Hematopoietic multipotent progenitor cell (in vitro differentiated cells): ENCODE measurements at regions not wholly inside any gene's neighbourhood (a gene's known extent, or its start where the extent isn't known, plus 50 kb on each side); places are given as distances from the start of the nearest gene placed in this dataset.

ENCODE experiments used
- DNase-seq, 3 donors: peaks; one replicate each; pipeline ENCODE4 v3.0.0-alpha.2; 2011 to 2015; ENCODE audit warnings: low read depth in 2 of 3, low spot score in 2 of 3

DNA sequence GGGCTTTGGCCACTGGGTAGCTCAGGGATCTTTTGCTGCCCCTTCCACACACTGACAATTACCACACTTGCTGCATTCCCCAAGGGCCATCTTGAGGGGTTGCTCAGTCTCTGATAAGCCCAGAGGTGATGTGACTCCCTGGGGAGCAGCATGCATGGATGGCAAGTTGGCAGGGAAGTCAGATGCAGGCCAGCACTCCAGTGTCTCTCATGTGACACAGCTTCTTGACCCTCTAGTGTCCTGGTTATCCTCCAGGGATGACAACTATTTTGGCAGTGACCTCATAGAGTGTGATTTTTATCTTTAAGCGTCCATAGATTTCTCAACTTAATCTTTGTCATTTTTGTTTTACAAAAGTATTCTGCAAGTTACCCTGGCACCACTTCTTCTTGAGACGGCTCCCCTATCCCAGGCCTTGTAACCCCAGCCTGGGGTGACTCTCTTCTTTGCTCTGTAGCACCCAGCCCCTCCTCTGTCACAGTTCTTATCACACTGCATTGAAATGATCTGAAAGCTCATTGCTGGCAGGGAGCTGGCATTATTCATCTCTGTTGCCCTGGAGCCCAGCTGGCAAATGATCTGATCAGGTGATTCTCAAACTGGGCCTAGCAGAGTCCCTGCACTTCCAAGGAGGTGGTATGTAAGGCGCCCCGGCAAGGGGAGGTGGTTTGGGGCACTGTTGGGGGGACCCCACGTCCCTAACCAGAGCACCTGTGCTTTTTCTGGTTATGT is 72.6 kb downstream of the TENT5C start:
- DNase-seq = no peak

DNA sequence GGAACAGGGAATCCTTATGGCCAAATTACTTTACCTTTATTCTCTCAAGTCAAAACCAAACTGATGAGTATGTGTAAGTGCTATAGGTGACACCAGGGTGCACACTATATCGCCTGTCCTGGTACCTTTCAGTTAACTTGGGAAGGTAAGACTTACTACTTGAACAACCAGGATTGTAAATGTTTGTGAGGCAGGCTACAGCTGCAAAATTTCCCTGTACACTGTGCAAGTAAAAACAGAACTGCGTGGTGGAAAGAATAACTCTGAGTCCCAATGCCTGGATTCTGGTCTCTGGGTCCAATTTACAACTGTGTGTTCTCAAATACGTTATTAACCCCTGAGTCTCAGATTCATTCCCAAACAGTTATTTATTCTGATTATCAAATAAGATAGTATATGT is 73.5 kb downstream of the TENT5C start:
- no peak for DNase-seq

DNA sequence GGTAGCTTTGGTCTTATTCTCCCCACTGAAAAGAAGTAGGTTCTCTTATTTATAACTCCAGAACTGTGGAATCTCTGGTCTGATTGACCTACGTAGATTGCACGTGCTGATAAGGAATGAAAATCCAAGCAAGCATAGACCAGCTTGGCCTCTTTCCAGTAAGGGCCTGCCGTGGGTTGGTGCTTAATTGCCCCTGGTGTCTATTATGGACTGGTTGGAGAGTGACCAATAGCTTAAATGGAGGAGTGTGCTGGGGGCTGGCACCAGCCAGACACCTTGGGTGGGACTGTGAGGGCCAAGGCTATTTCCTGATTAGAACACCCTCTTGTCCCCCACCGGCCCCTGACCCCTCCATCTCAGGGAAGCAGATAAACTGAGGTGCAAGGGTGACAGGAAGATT is 74.0 kb downstream of the TENT5C start:
- no peak for DNase-seq

DNA sequence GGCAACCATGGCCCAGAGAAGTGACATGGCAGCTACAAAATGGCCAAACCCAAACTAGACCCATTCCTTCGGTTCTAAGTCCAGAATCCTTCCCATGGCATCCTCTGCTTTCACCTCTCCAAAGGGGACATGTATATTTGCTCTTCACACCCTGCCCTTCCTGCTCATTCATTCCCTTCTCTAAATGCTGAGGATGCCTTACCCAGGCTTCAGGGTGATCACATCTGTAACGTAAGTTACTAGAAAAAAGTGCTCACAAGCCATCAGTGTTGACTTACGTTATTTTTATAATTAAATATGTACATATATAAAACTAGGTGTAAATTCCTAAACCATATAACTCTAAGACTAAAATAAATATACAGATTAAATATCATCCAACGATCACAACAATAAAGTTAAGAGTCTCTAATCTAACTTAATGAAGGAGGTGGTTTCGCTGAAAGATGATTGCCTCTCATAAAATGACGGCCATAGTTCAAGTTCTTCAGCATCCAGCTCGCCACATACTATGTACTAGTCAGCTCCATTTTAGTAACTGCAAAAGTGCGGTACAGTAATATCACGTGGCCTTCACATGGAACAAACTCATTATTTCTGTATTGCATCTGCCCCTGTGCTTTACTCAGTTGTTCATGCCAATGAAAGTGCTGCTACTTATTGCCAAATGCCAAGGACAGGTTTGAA is 74.6 kb downstream of the TENT5C start:
- no peak for DNase-seq

DNA sequence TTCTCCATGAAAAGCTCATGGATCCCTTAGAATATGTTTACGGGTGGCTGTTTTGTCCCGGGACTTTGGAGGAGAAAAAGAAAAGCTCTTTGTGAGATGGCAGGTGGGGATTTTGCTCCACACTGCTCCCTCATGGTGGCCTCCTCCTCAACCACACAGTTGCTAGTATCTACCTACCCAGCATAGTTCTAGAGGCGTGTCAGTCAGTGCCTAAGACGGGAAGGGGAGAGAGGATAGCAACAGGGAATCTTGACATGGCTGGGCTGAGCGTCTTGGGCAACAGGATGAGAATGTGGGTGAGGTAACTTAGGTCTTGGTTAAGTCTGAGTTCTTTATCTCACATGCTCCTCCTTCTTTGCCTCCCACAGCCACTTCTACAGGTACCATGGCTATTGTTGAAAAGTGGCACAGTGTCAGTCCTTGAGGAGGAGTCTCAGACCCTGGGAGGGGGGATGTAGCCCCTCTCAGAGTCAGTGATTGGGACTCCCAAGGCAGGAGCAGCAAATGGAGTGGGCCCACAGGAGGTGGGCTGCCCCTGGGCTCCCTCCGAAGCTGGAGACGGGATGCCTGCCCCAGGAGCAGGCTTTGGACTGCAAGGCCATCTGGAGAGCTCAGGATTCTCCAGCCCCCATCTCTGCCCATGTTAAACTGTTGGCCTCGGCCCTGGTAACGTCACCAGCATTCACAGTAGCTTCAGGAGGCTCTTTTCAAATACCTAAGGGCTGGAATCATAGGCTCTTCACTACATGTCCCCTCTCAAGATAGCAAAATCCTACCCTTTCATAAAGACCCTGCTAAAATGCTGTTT is 75.4 kb downstream of the TENT5C start:
- DNase-seq = no peak

DNA sequence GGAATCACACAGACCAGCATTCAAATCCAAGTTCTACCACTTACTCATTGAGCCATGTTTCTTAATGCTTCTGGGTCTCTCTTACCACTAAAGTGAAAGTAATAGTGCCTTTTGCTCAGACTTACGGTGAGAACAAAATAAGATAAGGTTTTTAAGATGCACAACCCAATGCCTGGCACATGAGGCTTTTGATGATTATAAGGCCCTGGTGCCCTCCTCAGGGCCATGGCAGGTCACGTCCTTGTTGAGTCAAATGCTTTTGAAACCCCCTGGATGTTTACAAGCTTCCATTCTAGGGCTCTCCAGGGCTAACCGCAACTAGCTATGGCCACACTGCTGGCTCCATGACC is 76.0 kb downstream of the TENT5C start:
- no peak for DNase-seq

DNA sequence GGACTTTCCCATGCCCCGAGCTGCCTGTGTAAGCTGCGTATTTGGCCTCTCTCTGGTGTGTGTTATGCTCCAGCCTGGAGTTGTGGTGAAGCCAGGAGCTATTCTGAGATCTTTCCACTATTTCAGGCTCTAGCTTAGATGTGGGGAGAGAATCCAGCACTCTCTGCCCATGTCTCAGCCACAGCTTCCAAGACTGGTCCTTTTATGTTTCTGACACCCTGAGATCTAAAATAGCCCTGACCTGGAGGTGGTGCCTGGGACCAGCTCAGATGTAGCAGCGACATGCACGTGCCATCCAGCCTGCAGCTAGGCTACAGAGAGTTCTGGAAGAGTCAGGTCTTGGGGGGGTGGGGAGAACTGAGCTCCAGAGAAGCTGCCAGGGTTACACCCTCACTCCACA is 76.5 kb downstream of the TENT5C start:
- no peak for DNase-seq

DNA sequence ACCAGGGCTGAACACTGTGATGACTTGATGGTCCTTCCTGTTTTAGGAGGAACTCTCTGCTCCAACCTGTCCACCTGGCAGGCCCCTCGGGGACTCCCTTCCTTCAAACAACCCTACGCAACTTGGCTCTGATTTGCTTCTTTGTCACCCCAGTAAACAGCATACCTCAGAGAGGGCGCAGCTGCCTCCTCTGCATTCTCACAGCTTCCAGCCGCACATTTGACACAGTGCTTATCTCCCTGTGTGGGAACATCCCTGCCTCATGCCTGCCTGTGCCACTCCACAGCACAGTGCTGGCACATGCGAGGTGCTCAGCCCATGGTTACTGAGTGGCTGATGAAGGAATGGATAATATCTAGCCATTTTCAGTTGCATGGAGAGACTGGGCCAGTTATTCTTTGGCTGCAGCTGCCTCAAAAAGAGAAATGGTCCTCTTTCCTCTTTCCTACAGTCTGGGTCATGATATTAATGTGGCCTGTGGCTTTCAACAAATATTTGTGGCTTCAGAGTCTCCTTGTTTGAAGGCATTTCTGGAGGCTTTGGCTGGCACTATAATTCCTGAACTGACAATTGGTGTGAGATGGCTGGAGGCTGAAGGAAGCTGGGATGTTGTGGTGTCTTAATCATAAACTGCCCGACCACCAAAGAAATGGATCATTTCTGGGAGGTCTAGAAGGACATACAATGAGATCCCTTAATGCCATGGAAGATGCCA is 77.9 kb downstream of the TENT5C start:
- DNase-seq = no peak

DNA sequence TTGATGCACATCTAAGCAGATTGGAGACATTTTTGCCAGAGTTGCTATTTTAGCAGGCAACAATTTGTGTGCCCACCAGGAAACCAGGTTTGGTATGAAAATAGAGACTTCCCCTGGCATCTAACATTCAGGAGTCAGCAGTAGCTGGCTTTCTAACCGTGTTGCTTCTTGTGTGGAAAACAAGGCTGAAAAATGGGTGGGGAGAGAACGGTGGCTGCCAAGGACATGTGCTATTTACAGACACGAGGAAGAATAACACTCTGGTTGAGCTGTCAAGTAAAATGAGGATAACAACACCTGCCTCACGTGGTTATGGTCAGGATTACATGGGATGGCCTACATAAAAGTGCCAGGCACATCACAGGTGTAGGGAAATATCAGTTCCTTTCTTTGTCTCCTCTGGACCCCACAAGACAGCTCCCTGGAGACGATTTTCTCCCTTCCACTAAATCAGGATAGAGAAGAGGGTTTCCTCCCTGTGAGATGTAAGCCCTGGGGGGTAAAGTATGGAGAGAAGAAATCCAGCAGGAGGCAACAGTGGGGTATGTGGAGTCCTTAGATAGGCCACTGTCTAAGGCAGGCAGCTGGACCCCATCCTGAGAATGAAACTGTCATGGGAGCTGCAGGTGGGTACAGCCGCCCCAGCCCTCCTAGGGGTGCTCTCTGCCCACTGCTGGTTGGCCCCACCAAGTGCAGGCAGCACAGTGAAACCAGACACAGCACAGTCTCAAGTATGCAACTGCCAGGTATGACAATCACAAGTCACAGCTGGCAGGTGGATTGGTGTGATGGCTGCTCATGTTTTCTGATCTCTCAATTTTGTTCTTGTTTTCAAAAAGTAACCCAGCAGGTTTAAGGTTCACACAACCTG is 80.3 kb downstream of the TENT5C start:
- DNase-seq = no peak

DNA sequence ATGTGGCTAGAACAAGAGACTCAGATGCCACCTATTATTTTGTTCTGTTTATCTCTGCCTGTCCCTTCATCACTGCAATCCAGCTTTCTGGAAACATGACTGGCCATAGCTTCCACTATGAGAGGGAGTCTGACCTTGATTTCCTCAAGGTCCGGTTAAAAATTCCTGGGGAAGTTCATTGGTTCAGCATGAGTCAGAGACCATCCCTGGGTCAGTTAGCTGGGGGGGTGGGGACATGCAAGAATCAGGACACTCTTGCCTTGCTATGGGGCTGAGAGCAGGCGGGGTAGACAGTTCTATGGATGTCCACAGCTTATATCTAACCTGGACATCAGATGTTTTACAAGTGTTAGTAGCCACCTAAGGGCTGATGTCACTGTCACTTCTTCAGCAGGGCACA is 81.1 kb downstream of the TENT5C start:
- no peak for DNase-seq

DNA sequence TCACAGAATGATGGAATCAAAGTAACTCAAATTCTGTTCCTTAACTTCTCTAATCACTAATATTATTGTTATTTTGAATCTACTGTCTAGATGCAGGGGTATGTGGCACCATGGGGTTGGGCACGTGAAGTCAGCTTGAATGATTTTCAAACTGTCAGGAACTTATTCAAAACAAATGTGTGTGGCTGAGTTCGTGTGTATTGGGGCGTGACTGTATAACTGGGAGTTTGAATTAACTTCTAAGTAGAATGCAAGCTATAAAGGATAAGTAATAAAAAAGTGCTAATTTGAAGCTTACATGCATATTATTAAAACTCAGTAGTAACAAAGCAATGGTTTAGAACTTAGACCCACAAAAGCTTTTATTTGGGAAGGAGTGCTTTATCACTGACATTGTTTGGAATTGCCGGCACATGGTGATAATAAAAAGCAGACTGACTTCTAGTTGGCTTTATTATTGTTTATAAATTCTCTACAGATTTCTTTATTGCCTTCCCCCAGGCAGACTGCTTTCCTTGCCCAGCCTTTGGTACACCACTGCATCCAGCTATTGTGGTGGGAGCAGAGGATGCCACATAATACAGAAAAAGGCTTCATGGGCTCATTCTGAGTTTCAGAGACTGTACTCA is 84.3 kb downstream of the TENT5C start:
- DNase-seq = no peak

DNA sequence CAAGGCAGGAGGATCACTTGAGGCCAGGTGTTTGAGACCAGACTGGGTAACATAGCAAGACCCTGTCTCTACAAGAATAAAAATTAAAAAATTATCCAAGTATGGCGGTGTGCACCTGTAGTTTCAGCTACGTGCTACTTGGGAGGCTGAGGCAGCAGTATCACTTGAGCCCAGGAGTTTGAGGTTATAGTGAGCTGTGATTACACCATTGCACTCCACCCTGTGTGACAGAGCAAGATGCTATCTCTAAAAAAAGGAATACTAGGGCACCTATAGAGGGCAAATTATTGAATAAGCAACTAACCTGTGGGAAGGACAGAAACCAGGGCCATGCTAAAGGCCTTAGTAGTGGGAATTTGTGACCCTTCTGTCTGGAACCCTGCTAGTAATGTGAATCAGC is 86.1 kb downstream of the TENT5C start:
- DNase-seq = no peak

DNA sequence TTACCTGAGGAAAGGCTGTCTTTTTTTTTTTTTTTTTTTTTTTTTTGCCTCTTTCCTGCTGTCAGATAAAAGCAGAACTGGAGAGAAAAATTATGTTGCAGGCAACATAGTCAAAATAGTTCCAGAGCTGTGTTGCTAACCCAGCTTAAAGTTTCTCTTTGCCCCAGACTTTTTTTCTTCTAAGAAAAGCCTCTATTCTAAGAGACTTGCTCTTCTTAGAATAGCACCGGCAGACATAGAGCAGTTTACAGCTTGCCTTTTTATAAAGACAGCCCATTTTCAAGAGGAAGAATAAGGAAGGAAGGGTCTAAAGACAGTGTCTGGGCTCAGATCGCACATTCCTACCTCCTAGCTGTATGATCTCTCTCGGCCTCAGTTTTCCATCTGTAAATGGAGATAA is 88.7 kb downstream of the TENT5C start:
- DNase-seq = no peak

DNA sequence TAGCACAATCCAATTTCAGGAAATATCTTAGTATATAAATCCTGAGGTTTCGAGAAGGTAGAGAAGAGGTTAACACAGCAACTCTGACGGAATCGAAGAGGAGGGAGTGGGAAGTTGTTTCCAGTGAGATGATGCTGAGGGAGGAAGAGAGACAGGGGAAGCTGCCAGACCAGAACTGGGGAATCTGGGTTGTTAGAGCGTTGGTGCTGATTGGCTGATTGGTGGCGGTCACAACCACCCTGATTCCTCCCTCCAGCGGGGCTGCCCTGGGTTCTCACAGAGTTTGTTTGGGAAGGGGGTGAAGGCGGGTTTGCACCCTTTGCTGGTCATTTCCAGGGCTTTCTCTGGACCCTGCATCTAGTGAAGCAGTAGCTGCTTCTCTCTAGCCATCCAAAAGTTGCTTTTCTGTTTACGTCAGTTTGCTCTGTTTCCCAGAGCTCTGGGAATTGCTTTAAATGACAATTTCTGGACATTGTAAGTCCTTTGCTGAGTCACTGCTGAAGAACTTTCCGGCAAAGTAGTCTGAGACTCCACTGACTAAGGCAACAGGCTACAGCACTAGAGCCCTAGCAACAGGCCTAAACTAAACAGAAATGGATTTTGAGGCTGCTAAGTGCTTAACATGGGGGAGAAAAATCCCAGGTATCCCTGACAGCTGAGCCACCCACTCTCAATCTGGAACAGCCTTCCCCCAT is 90.1 kb downstream of the TENT5C start:
- DNase-seq = no peak

DNA sequence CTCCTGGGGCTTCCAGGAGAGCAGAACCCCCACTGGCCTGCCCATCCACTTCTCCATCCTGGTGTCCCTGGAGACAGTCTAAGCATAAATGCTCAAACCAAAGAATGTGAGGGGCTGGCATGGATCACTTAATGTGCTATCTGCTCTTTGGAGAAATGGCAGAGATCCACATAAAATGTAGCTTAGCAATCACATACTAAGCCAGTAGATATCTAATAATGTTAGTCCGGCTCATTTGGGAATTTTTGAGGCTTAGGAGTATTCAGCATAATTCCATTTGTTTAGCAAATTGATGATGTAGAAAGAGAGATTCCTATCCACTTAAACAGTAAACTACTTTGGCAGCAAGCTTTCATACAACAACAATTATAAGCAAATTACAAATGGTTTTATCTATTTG is 90.7 kb downstream of the TENT5C start:
- DNase-seq = no peak

DNA sequence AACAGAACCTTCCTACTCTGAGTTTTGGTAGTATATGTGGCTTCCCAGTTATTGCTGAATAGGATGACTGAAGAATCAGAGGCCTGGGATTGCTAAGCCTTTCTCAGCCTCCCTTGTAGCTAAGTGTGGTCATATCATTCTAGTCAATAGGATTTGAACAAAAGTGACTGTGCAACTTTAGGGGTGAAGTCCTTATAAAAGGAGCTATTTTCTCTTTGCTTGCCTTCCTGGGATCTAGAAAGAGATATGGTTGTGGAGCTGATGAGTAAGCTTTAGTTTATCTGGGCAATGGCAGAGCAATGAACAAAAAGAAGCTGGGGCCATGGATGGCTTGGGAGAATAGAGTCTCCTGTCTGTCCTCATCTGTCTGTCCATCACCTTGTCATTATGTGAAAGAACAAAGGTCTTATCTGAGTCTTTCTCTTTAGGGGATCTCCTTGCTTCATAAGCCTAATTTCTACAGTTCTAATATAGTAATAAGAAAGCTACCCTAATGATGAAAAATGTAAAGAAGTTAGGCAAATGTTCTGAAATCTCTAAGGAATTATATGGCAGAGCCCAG is 91.5 kb downstream of the TENT5C start:
- no peak for DNase-seq

DNA sequence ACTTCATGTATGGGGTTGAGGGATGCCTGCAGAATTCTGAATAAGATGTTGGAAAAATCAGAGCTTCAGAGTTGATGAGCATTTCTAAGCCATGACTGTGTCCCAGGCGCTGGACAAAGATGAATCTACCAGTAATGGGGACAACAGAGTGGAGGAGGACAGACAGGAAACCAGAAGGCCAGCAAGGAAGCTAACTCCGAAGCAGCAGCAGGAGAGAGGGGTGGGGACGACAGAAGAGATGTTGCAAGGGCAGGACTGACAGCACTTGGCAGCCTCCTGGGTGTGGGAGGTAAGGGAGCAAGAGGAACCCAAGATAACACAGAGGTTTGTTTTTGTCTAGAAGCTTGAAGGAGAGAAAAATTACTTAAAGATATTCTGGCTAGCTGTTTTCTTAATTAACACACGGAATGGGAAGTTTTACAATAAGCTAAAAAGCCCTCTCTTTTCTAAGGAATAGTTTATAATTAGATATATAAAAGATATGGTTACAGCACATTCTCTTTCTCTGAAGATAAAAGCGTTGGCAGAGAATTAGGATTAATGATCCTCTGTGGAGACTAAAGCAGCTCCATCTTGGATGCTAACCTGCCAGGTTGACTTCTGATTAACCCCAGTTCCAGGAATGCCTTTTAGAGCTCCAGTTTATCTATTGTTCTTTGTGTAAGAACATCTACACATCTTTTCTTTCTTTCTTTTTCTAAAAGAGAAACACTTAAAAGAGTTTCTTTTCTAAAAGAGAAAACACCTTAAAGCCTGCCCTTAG is 92.7 kb downstream of the TENT5C start:
- DNase-seq = no peak

DNA sequence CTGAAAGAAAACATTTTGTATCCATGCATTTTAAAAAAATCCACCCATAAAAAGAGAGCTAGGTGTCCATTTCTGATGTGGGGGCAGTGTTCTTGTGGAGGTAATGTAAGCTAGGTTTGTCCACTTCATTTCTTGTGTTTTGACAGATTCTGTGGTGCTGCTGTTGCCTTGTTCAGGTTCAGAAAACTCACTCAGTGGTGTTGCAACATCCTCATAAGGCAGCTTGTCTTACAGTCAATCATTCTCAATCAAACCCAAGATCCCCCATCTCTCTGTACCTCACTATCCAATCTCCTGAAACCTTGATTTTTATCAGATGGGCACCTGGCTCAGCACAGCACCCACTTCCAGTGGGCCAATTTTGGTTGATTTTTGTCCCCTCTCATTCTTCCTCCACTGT is 94.1 kb downstream of the TENT5C start:
- no peak for DNase-seq
